HCT116 (cell line): ENCODE measurements at regions not wholly inside any gene's neighbourhood (a gene's known extent, or its start where the extent isn't known, plus 50 kb on each side); places are given as distances from the start of the nearest gene placed in this dataset.

Experiments
- EZH2 ChIP-seq: fragments of 200-600 bp; sonication (generic); IDR thresholded peaks from 2 replicates; pipeline ENCODE4 v1.6.1; 2017; ENCODE audit warnings: antibody characterized with exemption, mixed run types
- EZH2phosphoT487 ChIP-seq: fragments of 200-600 bp; IDR thresholded peaks from 2 replicates; pipeline ENCODE4 v1.6.1; 2018; ENCODE audit warnings: antibody characterized with exemption, borderline replicate concordance
- POLR2A ChIP-seq: IDR thresholded peaks from 2 replicates; pipeline ENCODE4 v1.7.0; 2011; ENCODE audit warnings: borderline replicate concordance; ENCODE audit not compliant: insufficient read depth, insufficient read length; ENCODE audit errors: extremely low read depth
- POLR2AphosphoS5 ChIP-seq: IDR thresholded peaks from 2 replicates; pipeline ENCODE4 v1.6.1; 2011; ENCODE audit warnings: mild to moderate bottlenecking, low read depth, low read length, moderate library complexity
- RAD21 ChIP-seq: IDR thresholded peaks from 2 replicates; pipeline ENCODE4 v1.6.1; 2012; ENCODE audit warnings: low read depth, mild to moderate bottlenecking
- SIN3A ChIP-seq: IDR thresholded peaks from 2 replicates; pipeline ENCODE4 v1.6.1; 2012; ENCODE audit warnings: low read depth
- SP1 ChIP-seq: IDR thresholded peaks from 2 replicates; pipeline ENCODE4 v1.6.1; 2012; ENCODE audit warnings: low read depth
- YY1 ChIP-seq: IDR thresholded peaks from 2 replicates; pipeline ENCODE4 v1.6.1; 2011; ENCODE audit warnings: low read length, low read depth, moderate library complexity, mild to moderate bottlenecking; ENCODE audit not compliant: insufficient replicate concordance; ENCODE audit errors: extremely low read depth
- ZFX ChIP-seq: fragments of 450-650 bp; IDR thresholded peaks from 2 replicates; pipeline ENCODE4 v1.6.1; 2017
- ZNF274 ChIP-seq: fragments of 200-500 bp; sonication (Bioruptor generic); IDR thresholded peaks from 2 replicates; pipeline ENCODE4 v1.6.1; 2014; ENCODE audit warnings: mild to moderate bottlenecking, low read depth, low read length, inconsistent platforms
- TF ChIP-seq, protein P1 (sequence below), 3 experiments: fragments of 200-600 bp in 1 of 3; sonication (generic) in 1 of 3; IDR thresholded peaks in 2 of 3; conservative IDR thresholded peaks in 1 of 3; 2 replicates each; pipeline ENCODE4 v1.5.1; 2012 to 2017; ENCODE audit warnings: low read depth in 2 of 3, low read length in 2 of 3, antibody characterized with exemption in 1 of 3, borderline replicate concordance in 1 of 3, control low read depth in 1 of 3, mild to moderate bottlenecking in 1 of 3, mixed read lengths in 1 of 3, mixed run types in 1 of 3, moderate library complexity in 1 of 3; ENCODE audit not compliant: insufficient read depth in 1 of 3
- TF ChIP-seq, protein P2 (sequence below): IDR thresholded peaks from 2 replicates; pipeline ENCODE4 v1.6.1; 2012
- TF ChIP-seq, protein P3 (sequence below): IDR thresholded peaks from 2 replicates; pipeline ENCODE4 v1.6.1; 2012; ENCODE audit warnings: low read depth

DNA sequence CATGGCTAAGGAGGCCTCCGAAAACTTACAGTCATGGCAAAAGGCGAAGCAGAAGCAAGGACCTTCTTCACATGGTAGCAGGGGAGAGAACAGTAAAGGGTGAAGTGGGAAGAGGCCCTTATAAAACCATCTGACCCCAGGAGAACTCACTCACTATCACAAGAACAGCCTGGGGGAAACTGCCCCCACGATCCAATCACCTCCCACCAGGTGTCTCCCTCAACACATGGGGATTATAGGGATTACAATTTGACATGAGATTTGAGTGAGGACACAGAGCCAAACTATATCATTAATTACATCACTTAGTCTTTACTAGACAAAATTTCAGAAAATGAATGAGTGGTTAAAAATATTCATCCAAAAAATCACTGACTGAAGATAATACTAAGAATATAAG is 453.6 kb downstream of the COL12A1 start:
- TF ChIP-seq, protein P1, sequence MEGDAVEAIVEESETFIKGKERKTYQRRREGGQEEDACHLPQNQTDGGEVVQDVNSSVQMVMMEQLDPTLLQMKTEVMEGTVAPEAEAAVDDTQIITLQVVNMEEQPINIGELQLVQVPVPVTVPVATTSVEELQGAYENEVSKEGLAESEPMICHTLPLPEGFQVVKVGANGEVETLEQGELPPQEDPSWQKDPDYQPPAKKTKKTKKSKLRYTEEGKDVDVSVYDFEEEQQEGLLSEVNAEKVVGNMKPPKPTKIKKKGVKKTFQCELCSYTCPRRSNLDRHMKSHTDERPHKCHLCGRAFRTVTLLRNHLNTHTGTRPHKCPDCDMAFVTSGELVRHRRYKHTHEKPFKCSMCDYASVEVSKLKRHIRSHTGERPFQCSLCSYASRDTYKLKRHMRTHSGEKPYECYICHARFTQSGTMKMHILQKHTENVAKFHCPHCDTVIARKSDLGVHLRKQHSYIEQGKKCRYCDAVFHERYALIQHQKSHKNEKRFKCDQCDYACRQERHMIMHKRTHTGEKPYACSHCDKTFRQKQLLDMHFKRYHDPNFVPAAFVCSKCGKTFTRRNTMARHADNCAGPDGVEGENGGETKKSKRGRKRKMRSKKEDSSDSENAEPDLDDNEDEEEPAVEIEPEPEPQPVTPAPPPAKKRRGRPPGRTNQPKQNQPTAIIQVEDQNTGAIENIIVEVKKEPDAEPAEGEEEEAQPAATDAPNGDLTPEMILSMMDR (IDR thresholded peaks at IDR 0.05 in 2 of 3, conservative IDR thresholded peaks at IDR 0.05 in 1 of 3; ENCODE audit: borderline replicate concordance in 1 of 3, insufficient read depth in 1 of 3, low read depth in 2 of 3, low read length in 2 of 3), result peak; percentile 17 to 30 (median 29); a peak in 4 of 6 replicates
- no peak for TF ChIP-seq SIN3A
- TF ChIP-seq SP1, result no peak
- TF ChIP-seq POLR2A, result no peak
- TF ChIP-seq EZH2phosphoT487, result no peak
- TF ChIP-seq RAD21, result peak; percentile 51
- TF ChIP-seq EZH2, result no peak
- TF ChIP-seq, protein P2, sequence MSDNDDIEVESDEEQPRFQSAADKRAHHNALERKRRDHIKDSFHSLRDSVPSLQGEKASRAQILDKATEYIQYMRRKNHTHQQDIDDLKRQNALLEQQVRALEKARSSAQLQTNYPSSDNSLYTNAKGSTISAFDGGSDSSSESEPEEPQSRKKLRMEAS, result no peak
- TF ChIP-seq, protein P3, sequence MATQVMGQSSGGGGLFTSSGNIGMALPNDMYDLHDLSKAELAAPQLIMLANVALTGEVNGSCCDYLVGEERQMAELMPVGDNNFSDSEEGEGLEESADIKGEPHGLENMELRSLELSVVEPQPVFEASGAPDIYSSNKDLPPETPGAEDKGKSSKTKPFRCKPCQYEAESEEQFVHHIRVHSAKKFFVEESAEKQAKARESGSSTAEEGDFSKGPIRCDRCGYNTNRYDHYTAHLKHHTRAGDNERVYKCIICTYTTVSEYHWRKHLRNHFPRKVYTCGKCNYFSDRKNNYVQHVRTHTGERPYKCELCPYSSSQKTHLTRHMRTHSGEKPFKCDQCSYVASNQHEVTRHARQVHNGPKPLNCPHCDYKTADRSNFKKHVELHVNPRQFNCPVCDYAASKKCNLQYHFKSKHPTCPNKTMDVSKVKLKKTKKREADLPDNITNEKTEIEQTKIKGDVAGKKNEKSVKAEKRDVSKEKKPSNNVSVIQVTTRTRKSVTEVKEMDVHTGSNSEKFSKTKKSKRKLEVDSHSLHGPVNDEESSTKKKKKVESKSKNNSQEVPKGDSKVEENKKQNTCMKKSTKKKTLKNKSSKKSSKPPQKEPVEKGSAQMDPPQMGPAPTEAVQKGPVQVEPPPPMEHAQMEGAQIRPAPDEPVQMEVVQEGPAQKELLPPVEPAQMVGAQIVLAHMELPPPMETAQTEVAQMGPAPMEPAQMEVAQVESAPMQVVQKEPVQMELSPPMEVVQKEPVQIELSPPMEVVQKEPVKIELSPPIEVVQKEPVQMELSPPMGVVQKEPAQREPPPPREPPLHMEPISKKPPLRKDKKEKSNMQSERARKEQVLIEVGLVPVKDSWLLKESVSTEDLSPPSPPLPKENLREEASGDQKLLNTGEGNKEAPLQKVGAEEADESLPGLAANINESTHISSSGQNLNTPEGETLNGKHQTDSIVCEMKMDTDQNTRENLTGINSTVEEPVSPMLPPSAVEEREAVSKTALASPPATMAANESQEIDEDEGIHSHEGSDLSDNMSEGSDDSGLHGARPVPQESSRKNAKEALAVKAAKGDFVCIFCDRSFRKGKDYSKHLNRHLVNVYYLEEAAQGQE, result no peak
- TF ChIP-seq ZNF274, result no peak
- TF ChIP-seq POLR2AphosphoS5, result no peak
- no peak for TF ChIP-seq YY1
- no peak for TF ChIP-seq ZFX
